ENCODE measurements at regions not wholly inside any gene's neighbourhood (a gene's known extent, or its start where the extent isn't known, plus 50 kb on each side); places are given as distances from the start of the nearest gene placed in this dataset.

DNA sequence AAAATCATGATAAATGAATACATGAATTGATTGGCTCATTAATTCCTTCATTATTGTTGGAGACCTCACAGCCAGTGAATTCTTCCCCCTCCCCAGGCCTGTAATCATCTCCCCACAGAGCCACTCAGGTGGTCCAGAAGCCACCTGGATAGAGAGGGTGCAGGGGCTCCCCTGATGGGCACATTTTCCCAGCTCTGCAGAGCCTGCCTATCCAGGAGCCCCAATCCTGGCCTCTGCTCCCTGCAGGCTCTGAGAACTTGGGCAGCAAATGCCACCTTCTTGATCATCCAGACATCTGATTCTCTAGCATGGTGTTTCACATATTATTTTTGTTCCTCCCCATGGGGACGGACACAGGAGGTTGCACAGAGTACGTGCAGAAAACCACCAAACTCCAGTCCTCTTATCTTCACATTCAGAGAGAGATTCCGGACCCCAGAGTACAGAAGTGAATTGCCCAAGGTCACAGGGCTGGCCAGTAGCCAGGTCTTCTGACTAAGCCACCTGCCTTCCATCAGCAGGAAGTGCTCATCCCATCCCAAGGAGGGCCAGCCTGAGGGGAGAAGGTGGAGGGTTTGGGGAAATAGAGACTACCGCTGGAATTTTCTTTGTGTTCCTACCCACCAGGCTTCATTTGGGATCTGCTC is 348.0 kb downstream of the BUD13 start:
- TF ChIP-seq CTCF (IDR thresholded peaks at IDR 0.05): no peak
- TF ChIP-seq EP300 (IDR thresholded peaks at IDR 0.05): no peak
- no peak for TF ChIP-seq POLR2A (IDR thresholded peaks at IDR 0.05)
- no peak for TF ChIP-seq POLR2AphosphoS5 (IDR thresholded peaks at IDR 0.05)
- DNase-seq (ENCODE audit: low spot score in 2 of 2): no peak
- H3K27me3 ChIP-seq: no peaks in the 10 kb centered on the region
- H3K36me3 ChIP-seq: no peaks in the 10 kb centered on the region
- H3K9me3 ChIP-seq: no peaks in the 10 kb centered on the region
- H3K4me1 ChIP-seq: peaks cover 16% of the 10 kb centered on the region
- H3K4me3 ChIP-seq: no peak overlapping the region
- H3K27ac ChIP-seq: no peak overlapping the region
- 81% methylated on average over 4 of the region's 4 CpGs for WGBS

- Histone ChIP-seq H3K4me1 (peaks cover 11% of the 10 kb centered on the region), H3K27ac (no peak overlapping the region), H3K27me3 (no peaks in the 10 kb centered on the region), H3K36me3 (no peaks in the 10 kb centered on the region), H3K9me3 (no peaks in the 10 kb centered on the region), H3K4me3 (no peak overlapping the region)
- DNase-seq (ENCODE audit: low spot score in 2 of 2): no peak
- 76% methylated on average over 6 of the region's 6 CpGs for WGBS
- TF ChIP-seq POLR2A (IDR thresholded peaks at IDR 0.05) (no peak), POLR2AphosphoS5 (IDR thresholded peaks at IDR 0.05) (no peak), EP300 (IDR thresholded peaks at IDR 0.05) (no peak), CTCF (IDR thresholded peaks at IDR 0.05) (no peak)
Measured at GRCh38 chr11:116422956-116423600, 349.7 kb downstream of the BUD13 start.

DNA sequence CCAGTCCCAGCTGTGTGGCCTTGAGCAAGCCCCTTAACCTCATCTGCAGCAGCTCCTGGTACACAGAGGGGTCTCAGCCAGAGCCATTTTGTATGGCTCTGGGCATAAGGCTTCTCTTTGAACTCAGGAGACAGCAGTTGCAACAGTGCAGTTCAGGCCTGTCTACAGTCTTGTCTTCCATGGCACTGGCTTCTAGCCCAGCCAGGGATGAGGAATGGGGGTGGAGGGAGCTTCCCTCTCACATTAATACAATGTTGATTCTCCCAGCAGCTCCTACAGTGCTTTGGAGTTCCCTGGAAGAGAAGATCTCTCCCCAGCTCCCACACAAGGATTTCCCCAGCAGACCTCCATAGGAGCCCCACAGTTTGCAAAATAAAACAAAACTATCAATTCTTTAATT is 350.2 kb downstream of the BUD13 start:
- no peaks in the 10 kb centered on the region for H3K9me3 ChIP-seq
- no peaks in the 10 kb centered on the region for H3K27me3 ChIP-seq
- TF ChIP-seq CTCF (IDR thresholded peaks at IDR 0.05): no peak
- no peak for TF ChIP-seq EP300 (IDR thresholded peaks at IDR 0.05)
- no peak for TF ChIP-seq POLR2A (IDR thresholded peaks at IDR 0.05)
- no peak for TF ChIP-seq POLR2AphosphoS5 (IDR thresholded peaks at IDR 0.05)
- peaks cover 7% of the 10 kb centered on the region for H3K4me1 ChIP-seq
- H3K4me3 ChIP-seq: no peak overlapping the region
- no peak overlapping the region for H3K27ac ChIP-seq
- H3K36me3 ChIP-seq: no peaks in the 10 kb centered on the region
- DNase-seq (ENCODE audit: low spot score in 2 of 2): no peak

DNA sequence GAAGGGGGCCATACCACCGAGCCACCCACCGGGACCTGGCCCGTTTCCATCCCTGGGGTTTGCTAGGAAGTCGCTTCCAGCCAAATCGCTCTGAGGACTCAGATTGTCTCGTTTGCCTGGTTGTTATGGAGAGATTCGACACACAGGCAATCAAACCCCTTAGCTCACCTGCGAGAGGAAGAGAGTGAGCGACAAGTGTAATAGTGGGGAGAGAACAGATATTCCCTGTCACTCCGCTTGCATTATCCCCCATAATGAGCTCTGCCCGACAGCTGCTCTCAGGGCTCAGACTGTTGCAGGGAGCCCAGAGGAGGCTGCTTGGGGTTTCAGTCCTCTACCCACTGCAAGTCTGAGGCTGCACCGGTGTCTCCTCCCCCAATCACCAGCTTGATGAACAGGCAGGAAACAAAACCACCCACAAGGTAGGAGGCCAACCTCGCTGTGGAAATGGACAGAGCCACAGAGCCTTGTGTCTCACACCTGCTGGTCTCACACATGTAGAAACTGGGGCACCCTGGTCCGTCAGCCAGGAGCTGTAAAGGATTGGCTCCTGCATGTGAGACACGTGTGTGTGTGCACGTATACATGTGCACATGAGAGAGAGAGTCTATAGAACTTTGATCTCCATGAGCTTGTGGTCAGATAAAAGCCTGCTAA is 351.1 kb downstream of the BUD13 start:
- Histone ChIP-seq H3K9me3 (no peaks in the 10 kb centered on the region), H3K27ac (no peak overlapping the region), H3K4me3 (no peak overlapping the region), H3K27me3 (no peaks in the 10 kb centered on the region), H3K4me1 (peaks cover 5% of the 10 kb centered on the region), H3K36me3 (no peaks in the 10 kb centered on the region)
- 71% methylated on average over 16 of the region's 16 CpGs for WGBS
- TF ChIP-seq POLR2A (IDR thresholded peaks at IDR 0.05) (no peak), EP300 (IDR thresholded peaks at IDR 0.05) (no peak), CTCF (IDR thresholded peaks at IDR 0.05) (no peak)
- no peak for DNase-seq (ENCODE audit: low spot score in 2 of 2)

DNA sequence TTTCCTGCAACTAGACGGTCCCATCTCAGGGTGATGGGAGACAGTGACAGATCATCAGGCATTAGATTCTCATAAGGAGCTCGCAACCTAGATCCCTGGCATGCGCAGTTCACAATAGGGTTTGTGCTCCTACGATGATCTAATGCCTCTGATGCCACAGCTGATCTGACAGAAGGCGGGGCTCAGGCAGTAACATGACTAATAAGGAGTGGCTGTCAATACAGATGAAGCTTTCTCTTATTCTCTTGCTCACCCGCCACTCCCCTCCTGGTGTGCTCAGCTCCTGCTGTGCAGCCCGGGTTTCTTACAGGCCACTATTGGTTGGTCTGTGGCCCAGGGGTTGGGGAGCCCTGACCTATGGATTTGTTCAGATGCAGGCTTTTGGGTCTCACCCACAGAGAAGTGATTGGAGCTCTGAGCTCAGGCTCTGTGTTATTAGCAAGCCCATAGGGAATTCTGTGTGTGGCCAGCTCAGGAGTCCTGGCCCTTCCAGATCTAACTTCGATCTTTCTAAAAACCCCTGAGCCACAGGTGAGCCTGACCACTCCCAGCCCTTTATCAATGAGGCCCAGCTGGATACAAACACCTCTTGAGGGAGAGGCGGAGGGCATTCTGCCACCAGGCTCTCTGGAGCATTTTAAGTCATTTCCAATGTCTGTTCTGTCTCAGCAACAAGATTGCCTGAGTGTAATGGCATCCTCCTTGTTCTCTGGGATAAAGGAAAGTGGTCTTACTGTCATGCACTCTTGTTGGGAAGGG is 351.8 kb downstream of the BUD13 start:
- WGBS: 69% methylated on average over 8 of the region's 9 CpGs
- Histone ChIP-seq H3K4me3 (no peak overlapping the region), H3K9me3 (no peaks in the 10 kb centered on the region), H3K4me1 (peaks cover 5% of the 10 kb centered on the region), H3K27ac (no peak overlapping the region), H3K36me3 (no peaks in the 10 kb centered on the region), H3K27me3 (no peaks in the 10 kb centered on the region)
- DNase-seq (ENCODE audit: low spot score in 2 of 2): no peak
- TF ChIP-seq CTCF (IDR thresholded peaks at IDR 0.05) (no peak), EP300 (IDR thresholded peaks at IDR 0.05) (no peak)

Data from suprapubic skin (tissue), 4 donors.